ENCODE measurements at regions not wholly inside any gene's neighbourhood (a gene's known extent, or its start where the extent isn't known, plus 50 kb on each side); places are given as distances from the start of the nearest gene placed in this dataset.

- 26 to 100% (median 79%) methylated on average over 2 to 8 of the region's 13 CpGs for WGBS, 10 experiments
- H3K4me3 ChIP-seq: no peak overlapping the region
- in situ Hi-C loops (cut with MboI; ENCODE audit: low pct_unique_long_range_greater_than_20kb in 2 of 9, low sequenced_read_pairs in 9 of 9, unreplicated experiment in 9 of 9): no loop called here
- peaks cover 0 to 2% of the 10 kb centered on the region in 2 donors for H3K4me1 ChIP-seq (replicated peaks in 1 of 2)
- no peak for ATAC-seq (replicated peaks in 6 of 8)
- no peak overlapping the region for H3K27ac ChIP-seq
Observed at GRCh38 chr2:11097038-11097720, 58.1 kb upstream of the SLC66A3 start.

- in situ Hi-C loops (cut with MboI; ENCODE audit: low pct_unique_long_range_greater_than_20kb in 2 of 9, low sequenced_read_pairs in 9 of 9, unreplicated experiment in 9 of 9): no loop called here
Observed at GRCh38 chr2:11097854-11098387, 57.3 kb upstream of the SLC66A3 start.

GRCh38 chr2:11099122-11100065 is 55.9 kb upstream of the SLC66A3 start:
- H3K27ac ChIP-seq: no peak overlapping the region
- in situ Hi-C loops (cut with MboI; ENCODE audit: low pct_unique_long_range_greater_than_20kb in 2 of 9, low sequenced_read_pairs in 9 of 9, unreplicated experiment in 9 of 9): loop anchor here in 1 of 9 experiments (25.0 kb wide), 1 partner anchor 262 kb away; no protein-coding TSS in a partner anchor
- 53 to 100% (median 81%) methylated on average over 1 to 10 of the region's 14 CpGs for WGBS, 10 experiments
- no peaks in the 10 kb centered on the region for H3K4me1 ChIP-seq (replicated peaks in 1 of 2)
- ATAC-seq (replicated peaks in 6 of 8): no peak
- no peak overlapping the region for H3K4me3 ChIP-seq

More at GRCh38 chr2:11097854-11098387, 57.3 kb upstream of the SLC66A3 start:
- no peak for ATAC-seq (replicated peaks in 6 of 8)
- Histone ChIP-seq H3K4me1 (replicated peaks in 1 of 2) (no peaks in the 10 kb centered on the region), H3K4me3 (no peak overlapping the region), H3K27ac (no peak overlapping the region)
- 60 to 89% (median 72%) methylated on average over 2 to 11 of the region's 13 CpGs; no CpG with 5 or more reads in 1 of the 10 experiments for WGBS, 10 experiments

- no peak overlapping the region for H3K4me3 ChIP-seq
- WGBS, 10 experiments: 38 to 100% (median 93%) methylated on average over 1 to 5 of the region's 6 CpGs; no CpG with 5 or more reads in 1 of the 10 experiments
- in situ Hi-C loops (cut with MboI; ENCODE audit: low pct_unique_long_range_greater_than_20kb in 2 of 9, low sequenced_read_pairs in 9 of 9, unreplicated experiment in 9 of 9): loop anchor here in 1 of 9 experiments (25.0 kb wide), 1 partner anchor 263 kb away; no protein-coding TSS in a partner anchor
- ATAC-seq (replicated peaks in 6 of 8): no peak
- H3K4me1 ChIP-seq (replicated peaks in 1 of 2): no peaks in the 10 kb centered on the region
- no peak overlapping the region for H3K27ac ChIP-seq
Observed at GRCh38 chr2:11100130-11100529, 55.1 kb upstream of the SLC66A3 start.

GRCh38 chr2:11100976-11101375 is 54.3 kb upstream of the SLC66A3 start:
- ATAC-seq (replicated peaks in 6 of 8): no peak
- WGBS, 10 experiments: 0 to 100% (median 88%) methylated on average over 1 to 3 of the region's 6 CpGs; no CpG with 5 or more reads in 6 of the 10 experiments
- H3K27ac ChIP-seq: no peak overlapping the region
- no peaks in the 10 kb centered on the region for H3K4me1 ChIP-seq (replicated peaks in 1 of 2)
- H3K4me3 ChIP-seq: no peak overlapping the region
- in situ Hi-C loops (cut with MboI; ENCODE audit: low pct_unique_long_range_greater_than_20kb in 2 of 9, low sequenced_read_pairs in 9 of 9, unreplicated experiment in 9 of 9): loop anchor here in 1 of 9 experiments (25.0 kb wide), 1 partner anchor 264 kb away; no protein-coding TSS in a partner anchor

GRCh38 chr2:11101430-11101829 is 53.8 kb upstream of the SLC66A3 start:
- Histone ChIP-seq H3K4me3 (no peak overlapping the region), H3K27ac (no peak overlapping the region), H3K4me1 (replicated peaks in 1 of 2) (no peaks in the 10 kb centered on the region)
- in situ Hi-C loops (cut with MboI; ENCODE audit: low pct_unique_long_range_greater_than_20kb in 2 of 9, low sequenced_read_pairs in 9 of 9, unreplicated experiment in 9 of 9): loop anchor here in 1 of 9 experiments (25.0 kb wide), 1 partner anchor 264 kb away; no protein-coding TSS in a partner anchor
- WGBS, 10 experiments: 69 to 100% (median 91%) methylated on average over 1 to 2 of the region's 4 CpGs; no CpG with 5 or more reads in 6 of the 10 experiments
- no peak for ATAC-seq (replicated peaks in 6 of 8)

GRCh38 chr2:11102466-11102865 is 52.8 kb upstream of the SLC66A3 start:
- no peak overlapping the region for H3K27ac ChIP-seq
- no peaks in the 10 kb centered on the region for H3K4me1 ChIP-seq (replicated peaks in 1 of 2)
- no peak for ATAC-seq (replicated peaks in 6 of 8)
- in situ Hi-C loops (cut with MboI; ENCODE audit: low pct_unique_long_range_greater_than_20kb in 2 of 9, low sequenced_read_pairs in 9 of 9, unreplicated experiment in 9 of 9): loop anchor here in 1 of 9 experiments (25.0 kb wide), 1 partner anchor 265 kb away; no protein-coding TSS in a partner anchor
- no peak overlapping the region for H3K4me3 ChIP-seq
- WGBS, 10 experiments: 0 to 93% (median 81%) methylated on average over 1 to 9 of the region's 11 CpGs; no CpG with 5 or more reads in 1 of the 10 experiments

- in situ Hi-C loops (cut with MboI; ENCODE audit: low pct_unique_long_range_greater_than_20kb in 2 of 9, low sequenced_read_pairs in 9 of 9, unreplicated experiment in 9 of 9): loop anchor here in 1 of 9 experiments (25.0 kb wide), 1 partner anchor 266 kb away; no protein-coding TSS in a partner anchor
- Histone ChIP-seq H3K27ac (no peak overlapping the region), H3K4me3 (no peak overlapping the region), H3K4me1 (replicated peaks in 1 of 2) (no peaks in the 10 kb centered on the region)
- 40 to 100% (median 69%) methylated on average over 1 to 14 of the region's 25 CpGs; no CpG with 5 or more reads in 6 of the 10 experiments for WGBS, 10 experiments
- ATAC-seq (replicated peaks in 6 of 8): peak in 1 of 8 experiments; percentile 26
Observed at GRCh38 chr2:11102956-11103860, 52.1 kb upstream of the SLC66A3 start.

- WGBS, 10 experiments: 0 to 100% (median 63%) methylated on average over 1 to 9 of the region's 18 CpGs; no CpG with 5 or more reads in 2 of the 10 experiments
- Histone ChIP-seq H3K4me1 (replicated peaks in 1 of 2) (no peaks in the 10 kb centered on the region), H3K27ac (no peak overlapping the region), H3K4me3 (no peak overlapping the region)
- in situ Hi-C loops (cut with MboI; ENCODE audit: low pct_unique_long_range_greater_than_20kb in 2 of 9, low sequenced_read_pairs in 9 of 9, unreplicated experiment in 9 of 9): loop anchor here in 1 of 9 experiments (25.0 kb wide), 1 partner anchor 267 kb away; no protein-coding TSS in a partner anchor
- no peak for ATAC-seq (replicated peaks in 6 of 8)
Observed at GRCh38 chr2:11103984-11104793, 51.1 kb upstream of the SLC66A3 start.

- no peaks in the 10 kb centered on the region for H3K4me1 ChIP-seq (replicated peaks in 1 of 2)
- no peak overlapping the region for H3K4me3 ChIP-seq
- ATAC-seq (replicated peaks in 6 of 8): no peak
- in situ Hi-C loops (cut with MboI; ENCODE audit: low pct_unique_long_range_greater_than_20kb in 2 of 9, low sequenced_read_pairs in 9 of 9, unreplicated experiment in 9 of 9): loop anchor here in 1 of 9 experiments (25.0 kb wide), 1 partner anchor 268 kb away; no protein-coding TSS in a partner anchor
- no peak overlapping the region for H3K27ac ChIP-seq
- 60 to 100% (median 86%) methylated on average over 2 to 4 of the region's 34 CpGs; no CpG with 5 or more reads in 5 of the 10 experiments for WGBS, 10 experiments
Observed at GRCh38 chr2:11104794-11105660, 50.2 kb upstream of the SLC66A3 start.
